HG03342 (cell line): ENCODE measurements at regions not wholly inside any gene's neighbourhood (a gene's known extent, or its start where the extent isn't known, plus 50 kb on each side); places are given as distances from the start of the nearest gene placed in this dataset.

Experiments used
- ATAC-seq: cut with Tn5 transposase; IDR thresholded peaks from one replicate; pipeline ENCODE4 v1.9.1; 2021; ENCODE audit warnings: mild to moderate bottlenecking, moderate library complexity; ENCODE audit not compliant: unreplicated experiment

- ATAC-seq, result no peak
Observed at GRCh38 chr22:22432937-22433336, 75.6 kb downstream of the ZNF280B start.

- ATAC-seq, result no peak
Observed at GRCh38 chr22:22433770-22434169, 74.8 kb downstream of the ZNF280B start.
